ENCODE measurements at regions not wholly inside any gene's neighbourhood (a gene's known extent, or its start where the extent isn't known, plus 50 kb on each side); places are given as distances from the start of the nearest gene placed in this dataset.

DNA sequence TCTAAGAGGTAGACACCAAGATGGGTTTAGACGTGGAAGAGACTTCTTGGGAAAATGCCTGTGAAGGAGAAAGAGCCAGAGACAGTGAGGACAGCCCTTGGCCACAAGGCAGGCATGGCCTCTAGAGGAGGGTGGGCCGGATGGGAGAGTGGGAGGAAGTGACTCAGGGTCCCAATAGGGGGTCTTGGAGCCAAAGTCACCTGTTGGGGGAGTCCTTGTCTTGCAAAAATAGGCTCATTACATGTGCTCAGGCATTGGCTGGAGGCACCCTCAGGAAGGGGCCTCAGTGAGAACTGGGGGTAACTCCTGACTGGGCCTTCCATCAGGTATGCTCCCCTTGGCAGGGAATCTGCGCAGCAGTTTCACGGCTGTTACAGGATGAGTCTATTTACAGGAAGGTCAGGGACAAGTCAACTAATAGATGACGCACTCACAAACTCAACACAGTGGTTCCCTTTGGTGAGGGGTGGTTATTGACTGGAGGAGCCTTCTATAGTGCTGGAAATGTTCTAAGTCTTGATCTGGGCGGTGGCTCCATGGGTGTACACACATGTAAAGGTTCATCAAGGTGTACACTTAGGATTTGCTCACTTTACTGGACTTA is 259.6 kb downstream of the XXYLT1 start:
- no peak for DNase-seq (ENCODE audit: low read depth, low spot score)

DNA sequence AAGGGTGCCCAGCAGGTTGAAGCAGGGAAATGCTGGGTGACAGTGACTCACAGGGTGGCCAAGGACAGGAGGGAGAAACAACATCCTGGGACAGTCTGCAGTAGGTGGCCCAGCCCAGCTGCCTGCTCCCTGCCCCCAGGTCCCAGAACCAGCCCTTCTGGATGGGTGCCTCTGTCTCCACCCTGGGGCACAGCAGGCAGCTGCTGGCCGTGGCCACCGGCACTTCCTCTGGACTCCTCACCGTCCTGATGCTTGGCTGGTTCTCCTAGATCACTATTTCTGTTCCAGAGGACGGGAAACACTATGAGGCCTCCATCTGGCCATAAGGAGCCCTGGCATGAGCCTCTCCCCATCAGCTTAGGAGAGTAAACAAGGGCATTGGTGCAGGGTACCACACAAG is 258.9 kb downstream of the XXYLT1 start:
- DNase-seq (ENCODE audit: low read depth, low spot score), result no peak

DNA sequence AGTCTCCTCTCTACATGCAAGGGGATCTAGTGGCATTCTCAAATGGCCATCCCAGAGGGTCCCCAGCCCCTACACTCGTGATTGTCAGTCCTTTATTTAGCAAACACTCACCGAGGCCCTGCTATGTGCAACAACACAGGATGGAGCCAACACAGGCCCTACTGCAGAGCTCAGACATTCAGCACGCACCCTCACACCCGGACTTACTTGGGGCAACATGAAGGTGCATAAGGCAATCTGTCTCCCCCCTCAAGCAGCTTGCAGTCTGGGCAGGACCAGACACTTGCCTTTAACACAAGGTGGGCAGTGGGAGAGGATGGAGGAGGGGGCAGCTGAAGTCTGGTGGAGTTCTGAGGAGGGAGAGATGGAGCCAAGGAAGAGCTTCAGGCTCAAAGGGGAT is 258.4 kb downstream of the XXYLT1 start:
- DNase-seq (ENCODE audit: low read depth, low spot score), result no peak

DNA sequence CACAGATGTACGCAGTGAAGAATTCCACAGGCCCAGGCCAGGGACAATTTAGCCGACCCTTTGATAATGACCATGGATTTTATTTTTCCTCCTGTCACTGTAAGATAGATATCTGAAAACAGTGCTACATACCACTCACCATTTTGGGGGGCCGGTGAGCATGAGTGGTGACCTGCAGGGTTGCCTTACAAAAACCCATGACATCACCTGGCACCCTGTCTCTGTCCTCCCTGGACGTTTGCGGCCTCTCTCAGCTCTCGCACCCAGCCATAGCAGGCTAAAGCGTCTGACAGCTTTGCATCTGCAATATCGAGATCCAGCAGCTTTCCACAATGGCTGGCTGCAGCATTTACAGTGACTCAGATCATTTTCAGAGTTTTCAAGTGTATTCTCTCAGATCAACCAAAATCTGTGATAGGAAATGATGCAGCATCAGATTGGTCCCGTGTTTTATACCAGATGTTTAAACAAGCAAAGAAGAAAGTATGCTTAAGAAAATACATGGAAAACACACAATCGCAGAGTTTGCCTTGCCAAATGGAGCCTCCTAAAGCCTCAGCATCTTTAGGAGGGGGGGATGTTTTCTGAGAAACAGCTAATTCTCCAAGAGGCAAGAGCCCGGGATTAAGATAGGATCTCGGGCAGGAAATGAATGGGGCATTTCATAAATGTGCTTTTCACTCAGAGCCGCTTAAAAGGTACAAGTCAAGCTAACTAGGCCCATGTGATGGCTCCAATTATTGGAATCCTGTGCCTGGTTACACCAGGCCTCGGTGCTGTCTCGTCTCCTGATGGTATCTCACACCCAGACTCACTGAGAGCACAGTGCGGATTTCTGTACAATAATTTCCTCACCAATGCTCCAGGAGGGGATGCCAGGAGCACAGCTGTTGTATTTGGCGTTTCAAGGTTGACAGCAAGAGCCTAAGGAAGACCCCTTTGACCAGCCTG is 257.3 kb downstream of the XXYLT1 start:
- no peak for DNase-seq (ENCODE audit: low read depth, low spot score)

DNA sequence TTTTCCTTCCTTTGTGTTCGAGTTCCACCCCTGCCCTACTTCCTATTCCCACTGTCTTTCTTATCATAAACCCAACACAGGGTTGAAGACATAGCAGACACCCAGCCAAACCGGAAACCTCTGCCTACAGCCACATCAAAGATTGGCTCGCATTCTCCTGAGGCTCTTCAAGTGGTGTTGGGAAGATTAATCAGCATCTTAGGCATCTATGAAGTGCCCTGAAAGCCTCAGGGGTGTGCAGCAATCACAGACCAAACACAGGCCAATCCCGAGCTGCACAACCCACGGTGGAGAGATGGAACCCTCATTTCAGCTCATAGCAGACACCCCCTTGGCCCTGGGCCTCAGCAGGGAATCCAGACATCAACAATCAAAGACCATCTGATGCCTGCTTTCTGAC is 255.9 kb downstream of the XXYLT1 start:
- no peak for DNase-seq (ENCODE audit: low read depth, low spot score)

DNA sequence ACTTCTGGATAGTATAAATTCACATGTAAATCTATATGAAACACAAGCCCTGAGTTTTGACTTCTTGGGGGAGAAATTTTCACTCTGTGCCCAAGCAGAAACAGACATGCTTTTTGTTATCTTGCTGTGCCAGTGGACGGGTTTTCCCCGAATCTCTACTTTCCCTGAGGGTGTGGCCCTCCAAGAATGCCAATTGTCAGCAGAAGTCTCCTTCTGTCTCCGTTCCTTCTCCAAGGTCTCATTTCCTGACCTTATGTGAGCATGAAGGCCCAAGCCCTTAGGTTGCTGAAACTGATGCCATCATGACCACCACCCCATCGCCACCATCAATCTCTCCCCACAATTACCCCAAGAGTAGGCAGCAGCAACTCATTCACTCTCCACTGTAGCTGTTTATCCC is 253.8 kb downstream of the XXYLT1 start:
- no peak for DNase-seq (ENCODE audit: low read depth, low spot score)

Data from smooth muscle cell of the brain vasculature (primary cell).